Common myeloid progenitor, CD34-positive (primary cell): ENCODE measurements at regions not wholly inside any gene's neighbourhood (a gene's known extent, or its start where the extent isn't known, plus 50 kb on each side); places are given as distances from the start of the nearest gene placed in this dataset.

Experiments used
- CTCF ChIA-PET: fragments of 350-600 bp; sonication (Branson Sonifier 250); formaldehyde crosslinking; loops from one replicate; lab custom pipeline; 2021; ENCODE audit warnings: antibody characterized with exemption; lab: Charles Lee
- POLR2A ChIA-PET: fragments of 350-600 bp; sonication (Branson Sonifier 250); formaldehyde crosslinking; loops from one replicate; lab custom pipeline; 2021; ENCODE audit warnings: antibody characterized with exemption; lab: Charles Lee
- DNase-seq, 3 donors: peaks; one replicate each; pipeline versions ENCODE4 v3.0.0 to v3.0.0-alpha.2; 2013
- H3K27ac ChIP-seq, 2 experiments: 1 replicate in 1 of 2; 2 replicates in 1 of 2; pipeline ENCODE4 v1.7.0; 2013; ENCODE audit warnings: inconsistent platforms in 2 of 2, low read length in 2 of 2, mild to moderate bottlenecking in 2 of 2, low read depth in 1 of 2, moderate library complexity in 1 of 2; ENCODE audit not compliant: severe bottlenecking in 2 of 2, insufficient read depth in 1 of 2, poor library complexity in 1 of 2
- H3K27me3 ChIP-seq, 5 experiments: replicated peaks in 2 of 5; 1 replicate in 3 of 5; 2 replicates in 2 of 5; pipeline versions ENCODE4 v1.6.1 to v1.7.0; 2013; ENCODE audit warnings: low read length in 4 of 5, mild to moderate bottlenecking in 2 of 5, moderate library complexity in 2 of 5, inconsistent platforms in 1 of 5; ENCODE audit not compliant: insufficient read depth in 5 of 5, control insufficient read depth in 4 of 5
- H3K36me3 ChIP-seq, 4 experiments: 1 replicate in 2 of 4; 2 replicates in 2 of 4; pipeline versions ENCODE4 v1.6.1 to v1.7.0; 2013; ENCODE audit warnings: low read length in 3 of 4, control low read depth in 1 of 4, mild to moderate bottlenecking in 1 of 4; ENCODE audit not compliant: control insufficient read depth in 4 of 4, insufficient read depth in 4 of 4
- H3K4me1 ChIP-seq, 4 experiments: 1 replicate in 3 of 4; 2 replicates in 1 of 4; pipeline versions ENCODE4 v1.6.1 to v1.7.1; 2013; ENCODE audit warnings: low read length in 3 of 4, mild to moderate bottlenecking in 3 of 4, control low read depth in 1 of 4, inconsistent platforms in 1 of 4, moderate library complexity in 1 of 4; ENCODE audit not compliant: control insufficient read depth in 4 of 4, insufficient read depth in 4 of 4; ENCODE audit errors: control extremely low read depth in 1 of 4
- H3K4me3 ChIP-seq, 7 experiments: 1 replicate in 4 of 7; 2 replicates in 3 of 7; pipeline versions ENCODE4 v1.5.1 to v1.7.0; 2013; ENCODE audit warnings: mild to moderate bottlenecking in 7 of 7, low read length in 6 of 7, moderate library complexity in 6 of 7, inconsistent platforms in 2 of 7, low read depth in 2 of 7, control low read depth in 1 of 7; ENCODE audit not compliant: insufficient read depth in 4 of 7, control insufficient read depth in 1 of 7; ENCODE audit errors: extremely low read depth in 1 of 7
- H3K9me3 ChIP-seq, 5 experiments: 1 replicate in 4 of 5; 2 replicates in 1 of 5; pipeline versions ENCODE4 v1.6.1 to v1.7.1; 2013; ENCODE audit warnings: low read length in 4 of 5, mild to moderate bottlenecking in 2 of 5, inconsistent platforms in 1 of 5, low read depth in 1 of 5, moderate library complexity in 1 of 5; ENCODE audit not compliant: control insufficient read depth in 4 of 5, insufficient read depth in 2 of 5; ENCODE audit errors: control extremely low read depth in 1 of 5
- WGBS: methylation state at CpG from one replicate; pipeline ENCODE4 v1.1.5; 2013; ENCODE audit not compliant: insufficient coverage; 5-methylcytosine and 5-hydroxymethylcytosine counted together

- POLR2A ChIA-PET = no interaction called here
- Histone ChIP-seq H3K9me3 (no peaks in the 10 kb centered on the region), H3K4me1 (peaks cover 0 to 6% (median 3%) of the 10 kb centered on the region in 4 experiments), H3K4me3 (no peak overlapping the region), H3K27ac (no peak overlapping the region), H3K36me3 (no peaks in the 10 kb centered on the region), H3K27me3 (no peaks in the 10 kb centered on the region)
- CTCF ChIA-PET = no interaction called here
- 97% methylated on average over 6 of the region's 10 CpGs for WGBS
- DNase-seq = no peak
Measured at GRCh38 chr4:136867465-136867864, 664.8 kb downstream of the PCDH18 start.

- CTCF ChIA-PET = interaction anchor here (0.8 to 1.8 kb wide), 5 partner anchors 9 to 179 kb away, joined by 3 to 11 read pairs (median 4); no protein-coding TSS in a partner anchor
- H3K4me3 ChIP-seq = no peak overlapping the region
- H3K27ac ChIP-seq = no peak overlapping the region
- H3K36me3 ChIP-seq = no peaks in the 10 kb centered on the region
- H3K9me3 ChIP-seq = no peaks in the 10 kb centered on the region
- no peaks in the 10 kb centered on the region for H3K27me3 ChIP-seq
- POLR2A ChIA-PET = no interaction called here
- 100% methylated on average over 2 of the region's 2 CpGs for WGBS
- DNase-seq = no peak
- H3K4me1 ChIP-seq = peaks cover 0 to 6% (median 3%) of the 10 kb centered on the region in 4 experiments
Measured at GRCh38 chr4:136865526-136865925, 666.8 kb downstream of the PCDH18 start.

- Histone ChIP-seq H3K27ac (no peak overlapping the region), H3K27me3 (no peaks in the 10 kb centered on the region), H3K4me3 (no peak overlapping the region), H3K4me1 (peaks cover 0 to 6% (median 3%) of the 10 kb centered on the region in 4 experiments), H3K36me3 (no peaks in the 10 kb centered on the region), H3K9me3 (no peaks in the 10 kb centered on the region)
- 0% methylated on average over 1 of the region's 2 CpGs for WGBS
- POLR2A ChIA-PET = no interaction called here
- peak; percentile 59 to 83 (median 78) for DNase-seq
- CTCF ChIA-PET = interaction anchor here (0.9 to 2.1 kb wide), 10 partner anchors 8 to 1493 kb away, joined by 3 to 11 read pairs (median 4); no protein-coding TSS in a partner anchor
Measured at GRCh38 chr4:136864604-136865185, 667.6 kb downstream of the PCDH18 start.

DNA sequence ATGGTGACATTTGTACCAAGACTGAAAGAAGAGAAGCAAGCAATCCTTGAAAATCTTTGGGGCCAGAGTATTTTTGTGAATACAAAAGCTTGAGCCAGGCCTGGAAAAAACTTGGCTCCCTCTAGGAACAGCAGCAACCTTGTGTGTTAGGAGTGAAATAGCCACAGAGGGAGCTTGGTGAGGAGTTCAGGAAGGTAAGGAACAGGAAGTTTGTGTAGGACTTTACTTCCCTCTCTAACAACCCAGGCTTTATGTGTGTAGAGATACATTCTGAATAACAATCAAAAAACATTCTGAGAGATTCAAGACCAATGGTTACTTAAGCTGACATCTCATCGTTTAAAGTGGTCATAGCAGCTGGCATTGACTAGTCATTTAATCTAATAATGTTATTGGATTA lies 668.5 kb downstream of the PCDH18 start:
- Histone ChIP-seq H3K36me3 (no peaks in the 10 kb centered on the region), H3K27me3 (no peaks in the 10 kb centered on the region), H3K4me3 (no peak overlapping the region), H3K27ac (no peak overlapping the region), H3K4me1 (peaks cover 0 to 6% (median 3%) of the 10 kb centered on the region in 4 experiments), H3K9me3 (no peaks in the 10 kb centered on the region)
- ChIA-PET POLR2A (no interaction called here), CTCF (interaction anchor here (0.9 to 2.1 kb wide), 8 partner anchors 10 to 1492 kb away, joined by 3 to 11 read pairs (median 4); no protein-coding TSS in a partner anchor)
- no CpG with 5 or more reads among the region's 1 CpG for WGBS
- peak in 1 of 3 donors; percentile 5 for DNase-seq

DNA sequence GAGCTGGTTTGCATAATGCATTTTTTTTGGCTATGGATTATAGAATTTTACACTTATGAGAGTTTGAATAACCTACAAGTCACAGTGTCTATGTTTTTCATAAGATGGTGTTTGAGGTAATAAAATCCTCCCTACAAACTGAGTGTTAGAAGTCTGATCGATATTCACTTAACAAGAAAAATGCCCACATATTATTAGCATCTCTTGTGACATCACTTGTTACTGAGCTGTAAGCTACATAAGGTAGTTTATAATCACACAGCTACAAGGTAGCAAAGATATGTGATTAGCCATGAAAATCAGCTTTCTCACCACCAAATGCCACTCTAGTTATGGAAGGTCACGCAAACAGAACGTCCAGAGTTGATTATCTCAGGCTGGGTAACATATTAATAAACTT lies 669.6 kb downstream of the PCDH18 start:
- DNase-seq = no peak
- 100% methylated on average over 1 of the region's 3 CpGs for WGBS
- Histone ChIP-seq H3K27ac (no peak overlapping the region), H3K4me1 (peaks cover 0 to 6% (median 3%) of the 10 kb centered on the region in 4 experiments), H3K27me3 (no peaks in the 10 kb centered on the region), H3K4me3 (no peak overlapping the region), H3K36me3 (no peaks in the 10 kb centered on the region), H3K9me3 (no peaks in the 10 kb centered on the region)
- CTCF ChIA-PET = interaction anchor here (1.6 kb wide), 1 partner anchor 1492 kb away, joined by 7 read pairs; no protein-coding TSS in a partner anchor
- POLR2A ChIA-PET = no interaction called here

DNA sequence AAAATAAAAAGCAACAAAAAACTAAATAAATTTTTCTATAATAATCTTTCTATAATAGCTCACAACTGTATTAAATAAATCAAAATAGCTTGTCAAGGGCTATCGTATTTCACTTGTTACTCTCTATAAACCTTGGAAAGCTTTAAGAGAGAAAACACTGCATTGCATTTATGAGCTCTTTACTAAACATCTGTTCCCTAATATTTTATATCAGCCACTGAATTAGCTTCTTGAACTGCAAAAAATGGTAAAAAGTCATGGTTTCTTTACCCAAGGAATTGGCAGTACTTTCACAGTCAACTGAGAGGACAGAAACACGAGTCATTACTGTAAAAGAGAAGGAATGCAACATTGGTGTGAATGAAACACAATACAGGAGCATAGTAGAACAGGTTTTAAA lies 671.2 kb downstream of the PCDH18 start:
- WGBS = 100% methylated on average over 1 of the region's 2 CpGs
- no peaks in the 10 kb centered on the region for H3K27me3 ChIP-seq
- H3K27ac ChIP-seq = no peak overlapping the region
- CTCF ChIA-PET = interaction anchor here (1.0 to 1.1 kb wide), 2 partner anchors 31 to 148 kb away, joined by 3 read pairs; no protein-coding TSS in a partner anchor
- H3K36me3 ChIP-seq = no peaks in the 10 kb centered on the region
- POLR2A ChIA-PET = no interaction called here
- no peaks in the 10 kb centered on the region for H3K9me3 ChIP-seq
- no peak for DNase-seq
- H3K4me1 ChIP-seq = peaks cover 0 to 6% (median 3%) of the 10 kb centered on the region in 4 experiments
- H3K4me3 ChIP-seq = no peak overlapping the region

DNA sequence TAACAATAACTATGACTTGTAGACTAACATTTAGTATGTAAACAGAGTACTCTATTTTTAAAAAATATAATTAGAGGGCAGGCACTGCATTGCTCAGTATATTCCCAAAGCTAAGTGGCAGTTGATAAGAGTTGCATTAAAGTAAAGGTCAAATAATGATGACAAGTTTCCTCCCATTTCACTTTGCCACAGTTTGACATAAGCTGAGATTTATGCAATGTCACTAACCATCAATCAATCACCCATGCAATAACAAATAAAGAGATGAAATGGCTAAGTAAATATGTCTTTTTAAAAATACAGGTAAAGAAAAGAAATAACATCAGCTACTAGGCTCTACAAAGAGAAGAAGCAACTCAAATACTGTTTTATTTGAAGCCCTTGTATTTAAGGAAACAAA lies 673.4 kb downstream of the PCDH18 start:
- Histone ChIP-seq H3K27me3 (no peaks in the 10 kb centered on the region), H3K27ac (no peak overlapping the region), H3K4me1 (peaks cover 0 to 3% (median 3%) of the 10 kb centered on the region in 4 experiments), H3K9me3 (no peaks in the 10 kb centered on the region), H3K4me3 (no peak overlapping the region), H3K36me3 (no peaks in the 10 kb centered on the region)
- DNase-seq = no peak
- POLR2A ChIA-PET = no interaction called here
- CTCF ChIA-PET = no interaction called here
